Astrocyte (in vitro differentiated cells and primary cell): ENCODE measurements at regions not wholly inside any gene's neighbourhood (a gene's known extent, or its start where the extent isn't known, plus 50 kb on each side); places are given as distances from the start of the nearest gene placed in this dataset.

Experiments used
- EZH2 ChIP-seq: IDR thresholded peaks from 2 replicates; pipeline ENCODE4 v1.6.1; 2012; ENCODE audit warnings: mild to moderate bottlenecking, low read length, inconsistent platforms; ENCODE audit not compliant: insufficient read depth
- TF ChIP-seq, protein P1 (sequence below): IDR thresholded peaks from 2 replicates; pipeline ENCODE4 v1.5.1; 2011; ENCODE audit warnings: low read depth, mild to moderate bottlenecking, inconsistent platforms, low read length, moderate library complexity; ENCODE audit not compliant: insufficient read depth

DNA sequence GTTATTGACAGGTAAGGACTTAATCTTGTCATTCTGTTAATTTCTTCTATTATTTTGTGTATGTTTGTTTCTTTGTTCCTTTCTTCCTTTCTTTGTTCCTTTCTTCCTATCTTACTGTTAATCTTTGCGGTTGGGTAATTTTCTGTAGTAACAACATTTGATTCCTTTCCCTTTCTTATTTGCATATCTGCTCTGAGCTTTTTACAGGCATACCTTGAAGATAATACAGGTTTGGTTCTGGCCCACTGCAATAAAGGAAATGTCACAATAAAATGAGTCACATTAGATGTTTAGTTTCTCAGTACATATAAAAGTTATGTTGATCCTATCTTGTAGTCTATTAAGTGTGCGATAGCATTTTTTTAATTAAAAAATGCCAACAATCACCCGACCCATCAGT is 440.7 kb downstream of the NFIB start:
- TF ChIP-seq, protein P1, sequence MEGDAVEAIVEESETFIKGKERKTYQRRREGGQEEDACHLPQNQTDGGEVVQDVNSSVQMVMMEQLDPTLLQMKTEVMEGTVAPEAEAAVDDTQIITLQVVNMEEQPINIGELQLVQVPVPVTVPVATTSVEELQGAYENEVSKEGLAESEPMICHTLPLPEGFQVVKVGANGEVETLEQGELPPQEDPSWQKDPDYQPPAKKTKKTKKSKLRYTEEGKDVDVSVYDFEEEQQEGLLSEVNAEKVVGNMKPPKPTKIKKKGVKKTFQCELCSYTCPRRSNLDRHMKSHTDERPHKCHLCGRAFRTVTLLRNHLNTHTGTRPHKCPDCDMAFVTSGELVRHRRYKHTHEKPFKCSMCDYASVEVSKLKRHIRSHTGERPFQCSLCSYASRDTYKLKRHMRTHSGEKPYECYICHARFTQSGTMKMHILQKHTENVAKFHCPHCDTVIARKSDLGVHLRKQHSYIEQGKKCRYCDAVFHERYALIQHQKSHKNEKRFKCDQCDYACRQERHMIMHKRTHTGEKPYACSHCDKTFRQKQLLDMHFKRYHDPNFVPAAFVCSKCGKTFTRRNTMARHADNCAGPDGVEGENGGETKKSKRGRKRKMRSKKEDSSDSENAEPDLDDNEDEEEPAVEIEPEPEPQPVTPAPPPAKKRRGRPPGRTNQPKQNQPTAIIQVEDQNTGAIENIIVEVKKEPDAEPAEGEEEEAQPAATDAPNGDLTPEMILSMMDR = no peak
- TF ChIP-seq EZH2 = no peak
